CD4-positive, alpha-beta T cell (primary cell): ENCODE measurements at regions not wholly inside any gene's neighbourhood (a gene's known extent, or its start where the extent isn't known, plus 50 kb on each side); places are given as distances from the start of the nearest gene placed in this dataset.
A peak's percentile ranks its signal among the peaks of the same experiment; 100 is the strongest.

Experiments
- ATAC-seq: fragments of 200-7000 bp; cut with Tn5 transposase; one replicate; pipeline ENCODE4 v1.10.0; 2022; ENCODE audit warnings: mild to moderate bottlenecking; ENCODE audit not compliant: poor library complexity
- CTCF ChIA-PET: fragments of 350-600 bp; sonication (Branson Sonifier 250); formaldehyde crosslinking; loops from one replicate; lab custom pipeline; 2021; ENCODE audit warnings: antibody characterized with exemption, inconsistent platforms; lab: Charles Lee
- POLR2A ChIA-PET: fragments of 350-600 bp; sonication (Branson Sonifier 250); formaldehyde crosslinking; loops from one replicate; lab custom pipeline; 2021; ENCODE audit warnings: antibody characterized with exemption, inconsistent platforms; lab: Charles Lee
- DNase-seq, 14 experiments: peaks; one replicate each; pipeline ENCODE4 v3.0.0-alpha.2; 2013 to 2020; ENCODE audit warnings: mixed read lengths in 2 of 14
- H3K27ac ChIP-seq, 2 donors: one replicate each; pipeline versions ENCODE4 v1.5.1 to v1.7.0; 2013; ENCODE audit warnings: low read length in 2 of 2, low read depth in 1 of 2, mild to moderate bottlenecking in 1 of 2
- H3K27me3 ChIP-seq, 2 experiments: 1 replicate in 1 of 2; 2 replicates in 1 of 2; pipeline versions ENCODE4 v1.6.1 to v1.7.0; 2013; ENCODE audit warnings: low read length in 2 of 2, control low read depth in 1 of 2, mild to moderate bottlenecking in 1 of 2, moderate library complexity in 1 of 2; ENCODE audit not compliant: insufficient read depth in 2 of 2, control insufficient read depth in 1 of 2
- H3K36me3 ChIP-seq: one replicate; pipeline ENCODE4 v1.6.1; 2013; ENCODE audit warnings: low read length, control low read depth; ENCODE audit not compliant: insufficient read depth
- H3K4me1 ChIP-seq: one replicate; pipeline ENCODE4 v1.6.1; 2013; ENCODE audit warnings: low read length, control low read depth; ENCODE audit not compliant: insufficient read depth
- H3K4me3 ChIP-seq: one replicate; pipeline ENCODE4 v1.5.1; 2013; ENCODE audit warnings: mild to moderate bottlenecking, low read length, moderate library complexity
- H3K9me3 ChIP-seq, 2 experiments: 1 replicate in 1 of 2; 2 replicates in 1 of 2; pipeline versions ENCODE4 v1.6.1 to v1.7.0; 2013; ENCODE audit warnings: low read length in 2 of 2, mild to moderate bottlenecking in 2 of 2, control low read depth in 1 of 2, moderate library complexity in 1 of 2; ENCODE audit not compliant: control insufficient read depth in 1 of 2, insufficient read depth in 1 of 2
- H3K27ac Mint-ChIP-seq: one replicate; pipeline ENCODE4 v1.8.0; 2020; ENCODE audit warnings: mixed read lengths
- H3K27me3 Mint-ChIP-seq: one replicate; pipeline ENCODE4 v1.8.0; 2021; ENCODE audit warnings: mixed read lengths
- H3K36me3 Mint-ChIP-seq: one replicate; pipeline ENCODE4 v1.8.0; 2021; ENCODE audit warnings: low read depth, mixed read lengths
- H3K4me1 Mint-ChIP-seq: one replicate; pipeline ENCODE4 v1.8.0; 2021; ENCODE audit warnings: low read depth, mixed read lengths
- H3K4me3 Mint-ChIP-seq: one replicate; pipeline ENCODE4 v1.8.0; 2020; ENCODE audit warnings: mild to moderate bottlenecking, mixed read lengths
- H3K9me3 Mint-ChIP-seq: one replicate; pipeline ENCODE4 v1.8.0; 2020; ENCODE audit warnings: mixed read lengths
- CTCF ChIP-seq: fragments of 200-600 bp; IDR thresholded peaks from one replicate; pipeline ENCODE4 v1.8.0; 2022; ENCODE audit warnings: antibody characterized with exemption, mild to moderate bottlenecking
- intact Hi-C, 2 experiments: fragments of 100-400 bp; cut with DNase I in 1 of 2; cut with micrococcal nuclease in 1 of 2; formaldehyde crosslinking; loops; one replicate each; pipeline versions ENCODE4 v1.15.1 to v1.9.0; 2023 to 2025; cut with DNase I, micrococcal nuclease

- TF ChIP-seq CTCF: no peak
- Histone ChIP-seq H3K9me3 (no peaks in the 10 kb centered on the region), H3K4me3 (no peak overlapping the region), H3K4me1 (peaks cover 12% of the 10 kb centered on the region), H3K27me3 (no peaks in the 10 kb centered on the region), H3K27ac (no peak overlapping the region), H3K36me3 (peaks cover 27% of the 10 kb centered on the region)
- Mint-ChIP-seq H3K27ac (peak overlapping the region; percentile 35), H3K36me3 (peaks cover 13% of the 10 kb centered on the region), H3K4me1 (peaks cover 16% of the 10 kb centered on the region), H3K9me3 (no peaks in the 10 kb centered on the region), H3K27me3 (no peaks in the 10 kb centered on the region), H3K4me3 (no peak overlapping the region)
- POLR2A ChIA-PET: no interaction called here
- DNase-seq (no peak), ATAC-seq (no peak)
- intact Hi-C loops: no loop called here
- CTCF ChIA-PET: no interaction called here
Measured at GRCh38 chr1:184896000-184896399, 78.3 kb downstream of the NIBAN1 start.

GRCh38 chr1:184895086-184895485 is 79.2 kb downstream of the NIBAN1 start:
- no peak for DNase-seq
- no peak overlapping the region for H3K4me3 Mint-ChIP-seq
- intact Hi-C loops: no loop called here
- H3K27ac Mint-ChIP-seq: no peak overlapping the region
- H3K4me3 ChIP-seq: no peak overlapping the region
- no peak for TF ChIP-seq CTCF
- no peaks in the 10 kb centered on the region for H3K9me3 ChIP-seq
- no peak for ATAC-seq
- CTCF ChIA-PET: no interaction called here
- H3K4me1 Mint-ChIP-seq: peaks cover 25% of the 10 kb centered on the region
- no peaks in the 10 kb centered on the region for H3K27me3 Mint-ChIP-seq
- H3K36me3 ChIP-seq: peaks cover 27% of the 10 kb centered on the region
- H3K9me3 Mint-ChIP-seq: no peaks in the 10 kb centered on the region
- no peak overlapping the region for H3K27ac ChIP-seq
- H3K27me3 ChIP-seq: no peaks in the 10 kb centered on the region
- POLR2A ChIA-PET: no interaction called here
- H3K36me3 Mint-ChIP-seq: peaks cover 13% of the 10 kb centered on the region
- peaks cover 18% of the 10 kb centered on the region for H3K4me1 ChIP-seq

- peaks cover 27% of the 10 kb centered on the region for H3K36me3 ChIP-seq
- Mint-ChIP-seq H3K4me3 (no peak overlapping the region), H3K9me3 (no peaks in the 10 kb centered on the region), H3K27ac (no peak overlapping the region), H3K4me1 (peaks cover 30% of the 10 kb centered on the region), H3K27me3 (no peaks in the 10 kb centered on the region), H3K36me3 (peaks cover 9% of the 10 kb centered on the region)
- DNase-seq (no peak), ATAC-seq (no peak)
- no peak for TF ChIP-seq CTCF
- H3K27ac ChIP-seq: no peak overlapping the region
- H3K27me3 ChIP-seq: no peaks in the 10 kb centered on the region
- H3K4me3 ChIP-seq: no peak overlapping the region
- intact Hi-C loops: loop anchor here (5.0 kb wide), 3 partner anchors 51 to 84 kb away; partner anchors contain the start of gene NIBAN1 (in 1 of the 2)
- POLR2A ChIA-PET: no interaction called here
- peaks cover 23% of the 10 kb centered on the region for H3K4me1 ChIP-seq
- H3K9me3 ChIP-seq: no peaks in the 10 kb centered on the region
- CTCF ChIA-PET: interaction anchor here (1.5 kb wide), 1 partner anchor 36 kb away, joined by 3 read pairs; no protein-coding TSS in a partner anchor
Measured at GRCh38 chr1:184893695-184894094, 80.6 kb downstream of the NIBAN1 start.
